ENCODE measurements at regions not wholly inside any gene's neighbourhood (a gene's known extent, or its start where the extent isn't known, plus 50 kb on each side); places are given as distances from the start of the nearest gene placed in this dataset.

- H3K9me3 ChIP-seq (ENCODE audit: control insufficient read depth, low read depth, low read length), result no peaks in the 10 kb centered on the region
- H3K4me2 ChIP-seq (ENCODE audit: control insufficient read depth, extremely low read depth, insufficient read depth, low read depth, low read length), result no peak overlapping the region
- H3K36me3 ChIP-seq (ENCODE audit: control insufficient read depth in 2 of 2, extremely low read depth in 1 of 2, insufficient read depth in 2 of 2, low read length in 2 of 2), result no peaks in the 10 kb centered on the region
- no peak overlapping the region for H2AFZ ChIP-seq (ENCODE audit: control insufficient read depth, low read length)
- no peak overlapping the region for H3K4me3 ChIP-seq (ENCODE audit: control insufficient read depth in 2 of 3, extremely low read depth in 1 of 3, insufficient read depth in 2 of 3, low read depth in 1 of 3, low read length in 3 of 3)
- H3K27ac ChIP-seq (ENCODE audit: control insufficient read depth, insufficient read depth, low read length), result no peak overlapping the region
- no peaks in the 10 kb centered on the region for H3K4me1 ChIP-seq (ENCODE audit: control insufficient read depth, extremely low read depth, insufficient read depth, low read length)
- FAIRE-seq (no peak), DNase-seq (ENCODE audit: low read depth, low spot score) (no peak)
- TF ChIP-seq CTCF (optimal IDR thresholded peaks at IDR 0.05 in 1 of 3, IDR thresholded peaks at IDR 0.05 in 1 of 3, conservative IDR thresholded peaks at IDR 0.05 in 1 of 3; ENCODE audit: extremely low read depth in 1 of 3, insufficient read depth in 2 of 3, low read length in 3 of 3) (no peak), EZH2 (IDR thresholded peaks at IDR 0.05; ENCODE audit: low read length) (no peak)
- H3K9me1 ChIP-seq (ENCODE audit: control insufficient read depth, extremely low read depth, insufficient read depth, low read length), result no peaks in the 10 kb centered on the region
- no peaks in the 10 kb centered on the region for H3K27me3 ChIP-seq (ENCODE audit: control insufficient read depth, extremely low read depth, insufficient read depth, low read length)
- dilution Hi-C loops (cut with MboI; ENCODE audit: extremely low pct_ligation_motif_present, low sequenced_read_pairs), result no loop called here
- no peaks in the 10 kb centered on the region for H3K79me2 ChIP-seq (ENCODE audit: control insufficient read depth, insufficient read depth, low read length)
- H4K20me1 ChIP-seq (ENCODE audit: control insufficient read depth, extremely low read depth, insufficient read depth, low read length), result no peaks in the 10 kb centered on the region
- no peak overlapping the region for H3K9ac ChIP-seq (ENCODE audit: control insufficient read depth, extremely low read depth, insufficient read depth, low read length)
Measured at GRCh38 chr16:86093801-86094750, 195.1 kb downstream of the IRF8 start.

DNA sequence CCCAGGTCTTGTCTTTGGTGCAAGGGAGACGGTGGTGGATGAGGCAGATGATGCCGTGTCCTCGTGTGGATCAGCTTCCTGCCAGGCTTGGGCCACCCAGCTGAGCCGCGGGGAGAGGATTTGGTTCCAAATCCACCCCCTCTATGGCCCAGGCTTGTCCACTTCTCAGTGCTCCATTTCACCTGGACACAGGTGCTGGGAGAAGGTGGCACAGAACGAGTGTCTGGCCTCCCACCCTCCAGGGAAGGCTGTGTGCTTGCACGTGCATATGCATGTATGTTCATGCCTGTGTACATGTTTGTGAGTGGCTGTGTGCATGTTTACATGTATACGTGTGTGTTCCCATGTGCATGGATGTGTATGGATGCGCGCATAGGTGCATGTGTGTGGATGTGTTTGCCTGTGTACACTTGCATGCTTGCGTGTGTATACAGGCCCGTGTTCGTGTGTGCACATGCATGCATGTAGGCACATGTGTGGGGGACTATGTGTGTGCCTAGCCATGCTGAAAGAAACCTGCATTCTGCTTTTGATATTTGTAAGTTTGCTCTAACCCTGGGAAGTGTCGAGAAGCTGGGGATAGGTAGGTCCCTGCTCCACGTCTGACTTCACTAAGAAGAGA is 196.3 kb downstream of the IRF8 start:
- no peak overlapping the region for H3K9ac ChIP-seq (ENCODE audit: control insufficient read depth, extremely low read depth, insufficient read depth, low read length)
- H3K4me2 ChIP-seq (ENCODE audit: control insufficient read depth, extremely low read depth, insufficient read depth, low read depth, low read length), result no peak overlapping the region
- no peaks in the 10 kb centered on the region for H4K20me1 ChIP-seq (ENCODE audit: control insufficient read depth, extremely low read depth, insufficient read depth, low read length)
- no peak for TF ChIP-seq EZH2 (IDR thresholded peaks at IDR 0.05; ENCODE audit: low read length)
- H3K27ac ChIP-seq (ENCODE audit: control insufficient read depth, insufficient read depth, low read length), result no peak overlapping the region
- DNase-seq (ENCODE audit: low read depth, low spot score), result no peak
- no peaks in the 10 kb centered on the region for H3K79me2 ChIP-seq (ENCODE audit: control insufficient read depth, insufficient read depth, low read length)
- dilution Hi-C loops (cut with MboI; ENCODE audit: extremely low pct_ligation_motif_present, low sequenced_read_pairs), result no loop called here
- H3K4me3 ChIP-seq (ENCODE audit: control insufficient read depth in 2 of 3, extremely low read depth in 1 of 3, insufficient read depth in 2 of 3, low read depth in 1 of 3, low read length in 3 of 3), result no peak overlapping the region
- H3K9me3 ChIP-seq (ENCODE audit: control insufficient read depth, low read depth, low read length), result no peaks in the 10 kb centered on the region
- FAIRE-seq, result no peak
- no peaks in the 10 kb centered on the region for H3K9me1 ChIP-seq (ENCODE audit: control insufficient read depth, extremely low read depth, insufficient read depth, low read length)
- H3K4me1 ChIP-seq (ENCODE audit: control insufficient read depth, extremely low read depth, insufficient read depth, low read length), result no peaks in the 10 kb centered on the region
- H2AFZ ChIP-seq (ENCODE audit: control insufficient read depth, low read length), result no peak overlapping the region
- H3K27me3 ChIP-seq (ENCODE audit: control insufficient read depth, extremely low read depth, insufficient read depth, low read length), result no peaks in the 10 kb centered on the region
- no peaks in the 10 kb centered on the region for H3K36me3 ChIP-seq (ENCODE audit: control insufficient read depth in 2 of 2, extremely low read depth in 1 of 2, insufficient read depth in 2 of 2, low read length in 2 of 2)

Measured in keratinocyte (primary cell).